ENCODE measurements at regions not wholly inside any gene's neighbourhood (a gene's known extent, or its start where the extent isn't known, plus 50 kb on each side); places are given as distances from the start of the nearest gene placed in this dataset.

GRCh38 chr2:6589150-6589549 is 276.6 kb downstream of the CMPK2 start:
- Histone ChIP-seq H3K4me1 (ENCODE audit: insufficient read depth) (no peaks in the 10 kb centered on the region), H3K79me2 (no peaks in the 10 kb centered on the region), H2AFZ (no peak overlapping the region), H3K36me3 (replicated peaks; ENCODE audit: insufficient read depth, low read depth) (no peaks in the 10 kb centered on the region), H3K9me3 (ENCODE audit: low read depth) (no peaks in the 10 kb centered on the region), H3K27ac (no peak overlapping the region), H3K27me3 (no peaks in the 10 kb centered on the region), H3K4me3 (no peak overlapping the region), H4K20me1 (ENCODE audit: insufficient read depth, poor library complexity, severe bottlenecking) (no peaks in the 10 kb centered on the region), H3K9me2 (replicated peaks; ENCODE audit: insufficient read depth) (no peaks in the 10 kb centered on the region), H3K4me2 (no peak overlapping the region)
- TF ChIP-seq EZH2 (IDR thresholded peaks at IDR 0.05; ENCODE audit: borderline replicate concordance) (no peak), EZH2phosphoT487 (IDR thresholded peaks at IDR 0.05; ENCODE audit: low read depth, severe bottlenecking, unreplicated experiment) (no peak)
- TF ChIP-seq, protein P1, sequence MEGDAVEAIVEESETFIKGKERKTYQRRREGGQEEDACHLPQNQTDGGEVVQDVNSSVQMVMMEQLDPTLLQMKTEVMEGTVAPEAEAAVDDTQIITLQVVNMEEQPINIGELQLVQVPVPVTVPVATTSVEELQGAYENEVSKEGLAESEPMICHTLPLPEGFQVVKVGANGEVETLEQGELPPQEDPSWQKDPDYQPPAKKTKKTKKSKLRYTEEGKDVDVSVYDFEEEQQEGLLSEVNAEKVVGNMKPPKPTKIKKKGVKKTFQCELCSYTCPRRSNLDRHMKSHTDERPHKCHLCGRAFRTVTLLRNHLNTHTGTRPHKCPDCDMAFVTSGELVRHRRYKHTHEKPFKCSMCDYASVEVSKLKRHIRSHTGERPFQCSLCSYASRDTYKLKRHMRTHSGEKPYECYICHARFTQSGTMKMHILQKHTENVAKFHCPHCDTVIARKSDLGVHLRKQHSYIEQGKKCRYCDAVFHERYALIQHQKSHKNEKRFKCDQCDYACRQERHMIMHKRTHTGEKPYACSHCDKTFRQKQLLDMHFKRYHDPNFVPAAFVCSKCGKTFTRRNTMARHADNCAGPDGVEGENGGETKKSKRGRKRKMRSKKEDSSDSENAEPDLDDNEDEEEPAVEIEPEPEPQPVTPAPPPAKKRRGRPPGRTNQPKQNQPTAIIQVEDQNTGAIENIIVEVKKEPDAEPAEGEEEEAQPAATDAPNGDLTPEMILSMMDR (IDR thresholded peaks at IDR 0.05; ENCODE audit: poor library complexity) = no peak
- WGBS (ENCODE audit: low lambda C conversion rate, missing lambda C conversion rate) = 75% methylated on average over 6 of the region's 6 CpGs
- no peak for DNase-seq (ENCODE audit: low spot score)

GRCh38 chr2:6590442-6590841 is 275.3 kb downstream of the CMPK2 start:
- Histone ChIP-seq H3K79me2 (no peaks in the 10 kb centered on the region), H3K36me3 (replicated peaks; ENCODE audit: insufficient read depth, low read depth) (no peaks in the 10 kb centered on the region), H3K27me3 (no peaks in the 10 kb centered on the region), H3K9me2 (replicated peaks; ENCODE audit: insufficient read depth) (no peaks in the 10 kb centered on the region), H3K4me2 (no peak overlapping the region), H2AFZ (no peak overlapping the region), H4K20me1 (ENCODE audit: insufficient read depth, poor library complexity, severe bottlenecking) (no peaks in the 10 kb centered on the region), H3K4me3 (no peak overlapping the region), H3K4me1 (ENCODE audit: insufficient read depth) (no peaks in the 10 kb centered on the region), H3K27ac (no peak overlapping the region), H3K9me3 (ENCODE audit: low read depth) (no peaks in the 10 kb centered on the region)
- DNase-seq (ENCODE audit: low spot score) = no peak
- 89% methylated on average over 3 of the region's 3 CpGs for WGBS (ENCODE audit: low lambda C conversion rate, missing lambda C conversion rate)
- TF ChIP-seq EZH2 (IDR thresholded peaks at IDR 0.05; ENCODE audit: borderline replicate concordance) (no peak), EZH2phosphoT487 (IDR thresholded peaks at IDR 0.05; ENCODE audit: low read depth, severe bottlenecking, unreplicated experiment) (no peak)
- TF ChIP-seq, protein P1 (IDR thresholded peaks at IDR 0.05; ENCODE audit: poor library complexity) = no peak

DNA sequence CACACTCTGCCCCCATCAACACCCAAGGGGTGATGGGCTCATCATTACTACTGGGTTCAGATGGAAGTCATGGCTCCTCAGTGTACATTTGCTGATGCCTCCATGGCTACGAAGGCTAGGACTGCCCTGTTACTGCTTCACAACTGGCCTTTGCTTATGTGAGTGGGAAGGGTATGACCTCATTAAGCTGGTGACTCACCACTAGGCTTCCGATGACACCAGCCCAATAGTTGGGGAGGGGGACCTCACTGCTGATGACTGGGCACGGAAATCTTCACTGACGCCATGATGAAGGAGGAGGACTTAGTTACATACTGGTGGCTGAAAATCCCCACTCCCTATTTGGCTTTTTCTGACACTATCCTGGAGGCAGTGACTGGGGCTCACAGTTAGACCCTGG is 263.2 kb downstream of the CMPK2 start:
- Histone ChIP-seq H3K4me1 (ENCODE audit: insufficient read depth) (no peaks in the 10 kb centered on the region), H3K4me2 (no peak overlapping the region), H3K9me3 (ENCODE audit: low read depth) (no peaks in the 10 kb centered on the region), H3K4me3 (no peak overlapping the region), H3K79me2 (no peaks in the 10 kb centered on the region), H3K9me2 (replicated peaks; ENCODE audit: insufficient read depth) (no peaks in the 10 kb centered on the region), H4K20me1 (ENCODE audit: insufficient read depth, poor library complexity, severe bottlenecking) (no peaks in the 10 kb centered on the region), H3K27ac (no peak overlapping the region), H2AFZ (no peak overlapping the region), H3K27me3 (no peaks in the 10 kb centered on the region), H3K36me3 (replicated peaks; ENCODE audit: insufficient read depth, low read depth) (no peaks in the 10 kb centered on the region)
- DNase-seq (ENCODE audit: low spot score) = no peak
- 94% methylated on average over 4 of the region's 4 CpGs for whole genome bisulfite sequencing (ENCODE audit: low lambda C conversion rate, missing lambda C conversion rate)
- TF ChIP-seq, protein P1 (IDR thresholded peaks at IDR 0.05; ENCODE audit: poor library complexity) = no peak
- TF ChIP-seq EZH2phosphoT487 (IDR thresholded peaks at IDR 0.05; ENCODE audit: low read depth, severe bottlenecking, unreplicated experiment) (no peak), EZH2 (IDR thresholded peaks at IDR 0.05; ENCODE audit: borderline replicate concordance) (no peak)

Data from hepatocyte (in vitro differentiated cells).